NCI-H2081 (cell line): ENCODE measurements at regions not wholly inside any gene's neighbourhood (a gene's known extent, or its start where the extent isn't known, plus 50 kb on each side); places are given as distances from the start of the nearest gene placed in this dataset.

ENCODE experiments used
- DNase-seq, 2 experiments: peaks; one replicate each; lab custom pipeline; 2025; lab: John Stamatoyannopoulos, UW

DNA sequence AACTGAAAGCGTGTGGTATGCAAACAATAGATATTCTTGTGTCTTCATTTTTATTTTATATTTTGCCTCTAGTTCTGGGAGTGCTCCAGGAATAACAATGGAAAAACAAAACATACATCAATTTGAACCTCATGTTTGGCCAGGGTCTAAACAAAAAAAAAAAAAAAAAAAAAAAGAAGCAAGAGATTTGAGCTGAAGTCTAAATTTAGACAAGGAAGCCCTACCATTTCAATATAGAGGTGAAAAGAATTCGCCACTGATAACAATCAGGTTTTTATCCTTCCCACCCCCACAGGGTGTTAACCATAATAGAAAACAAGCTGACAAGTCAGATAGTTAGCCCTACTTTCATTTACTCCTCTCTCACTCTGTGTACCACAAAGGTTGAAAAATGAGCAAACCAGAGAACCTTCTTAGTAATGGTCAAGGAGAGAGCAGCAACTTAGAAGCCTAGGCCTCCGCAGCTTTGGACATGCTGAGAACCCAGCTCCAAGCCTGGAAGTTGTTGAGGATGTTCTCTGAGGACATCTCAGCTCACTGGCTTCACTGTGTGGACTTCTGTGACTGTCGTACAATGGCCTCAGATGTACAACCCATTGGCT lies 118.2 kb upstream of the HMHB1 start:
- no peak for DNase-seq

DNA sequence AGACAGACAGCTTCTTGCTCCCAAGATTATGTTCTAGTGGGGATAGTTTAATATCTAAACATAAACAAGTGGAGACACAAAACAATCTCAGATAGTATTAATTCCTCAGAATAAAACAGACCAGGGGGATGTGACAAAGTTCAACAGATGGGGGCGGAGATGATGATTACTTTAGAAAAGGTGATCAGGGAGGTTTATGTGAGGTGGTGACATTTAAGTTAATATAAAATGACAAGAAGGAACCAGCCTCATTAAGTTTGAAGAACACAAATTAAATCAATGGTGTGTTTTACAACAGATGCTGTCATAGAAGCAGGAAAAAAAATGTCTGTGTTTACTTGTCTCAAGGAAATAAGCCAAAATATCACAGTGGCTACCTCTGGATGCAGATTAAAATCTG lies 119.6 kb upstream of the HMHB1 start:
- no peak for DNase-seq

DNA sequence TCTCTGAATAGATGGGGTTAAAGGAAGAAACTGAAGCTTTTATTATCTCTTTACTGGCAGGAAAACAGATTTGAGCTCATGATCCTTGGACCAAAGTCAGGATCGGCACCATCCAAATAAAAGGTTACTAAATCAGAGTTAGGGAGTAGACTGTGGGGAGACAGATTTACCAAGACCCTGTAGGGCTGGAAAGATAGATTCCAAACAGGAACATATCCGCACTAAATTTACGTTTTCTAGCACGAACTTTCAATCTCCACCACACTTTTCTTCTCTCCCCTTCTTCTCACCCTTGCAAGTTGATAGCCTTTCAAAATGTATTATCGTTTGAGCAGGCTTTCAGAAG lies 120.0 kb upstream of the HMHB1 start:
- no peak for DNase-seq

DNA sequence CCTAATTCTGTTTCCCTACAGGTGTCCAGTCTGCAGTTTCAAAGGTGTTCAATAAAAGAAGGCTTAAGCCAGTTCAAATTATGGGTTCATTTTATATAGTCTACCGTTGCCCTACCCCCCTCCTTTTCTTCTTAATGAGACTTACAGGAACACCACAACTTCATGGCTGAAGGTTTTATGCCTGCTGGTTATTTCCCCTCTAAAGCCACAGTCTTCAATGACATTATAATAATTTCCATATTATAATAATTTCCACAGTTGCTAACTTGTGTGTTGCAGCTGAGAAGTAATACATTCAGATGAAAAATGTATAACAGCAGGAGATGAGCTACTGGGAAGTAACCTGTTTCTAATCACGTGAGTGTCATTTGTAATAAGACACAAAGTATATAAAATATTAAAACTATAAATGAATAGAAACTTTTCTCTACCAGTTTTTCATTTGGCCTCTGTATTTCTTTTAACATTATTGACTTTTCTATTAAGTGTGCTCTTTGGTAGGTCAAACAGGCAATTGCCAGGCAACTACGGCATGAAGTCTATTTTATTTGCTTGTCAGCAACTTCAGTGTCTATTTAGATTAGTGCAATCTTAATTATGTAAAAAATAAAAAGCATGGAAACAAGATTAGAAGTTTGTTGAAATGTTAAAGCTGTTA lies 120.5 kb upstream of the HMHB1 start:
- DNase-seq = no peak

DNA sequence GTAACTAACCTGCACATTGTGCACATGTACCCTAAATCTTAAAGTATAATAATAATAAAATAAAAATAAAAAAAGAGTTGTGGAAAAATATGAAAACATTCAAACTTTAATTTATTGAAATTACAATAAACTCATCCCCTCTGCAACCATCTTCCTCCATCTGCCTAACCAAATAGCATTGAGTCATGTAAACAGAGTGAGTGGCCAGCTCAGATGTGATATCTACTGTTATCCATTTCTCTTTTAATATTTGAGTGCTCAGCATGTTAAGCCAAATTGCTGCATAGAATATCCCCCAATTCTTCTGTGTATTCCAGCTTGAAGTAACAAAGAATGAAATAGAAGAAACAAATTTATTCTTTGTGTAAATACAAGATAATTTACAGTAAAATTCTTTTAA lies 124.4 kb upstream of the HMHB1 start:
- DNase-seq = no peak

DNA sequence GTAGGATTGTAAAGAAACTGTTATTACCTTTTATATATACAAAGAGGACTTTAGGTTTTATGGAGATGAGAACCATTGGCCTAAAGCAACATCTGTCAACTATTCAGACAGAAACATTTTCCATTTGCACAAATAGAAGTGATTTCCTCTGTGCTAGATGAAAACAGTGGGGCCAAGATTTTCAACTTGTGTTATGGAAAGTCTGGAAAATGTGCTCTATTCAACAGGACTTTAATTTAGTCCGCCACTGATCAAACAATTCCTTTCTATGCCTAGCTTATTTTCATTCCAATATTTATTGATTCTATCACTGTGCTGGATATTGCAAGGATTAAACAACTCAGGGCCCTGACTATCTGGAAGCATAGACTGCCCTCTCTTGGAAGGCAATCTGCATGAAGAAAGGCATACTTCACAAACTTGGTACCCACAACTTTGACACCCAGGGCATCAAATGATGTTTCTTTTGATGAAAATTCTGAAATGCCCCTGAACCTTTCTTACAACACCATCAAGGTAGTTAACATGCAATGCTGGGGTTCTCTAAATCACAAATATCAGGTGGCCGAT lies 126.6 kb upstream of the HMHB1 start:
- no peak for DNase-seq

DNA sequence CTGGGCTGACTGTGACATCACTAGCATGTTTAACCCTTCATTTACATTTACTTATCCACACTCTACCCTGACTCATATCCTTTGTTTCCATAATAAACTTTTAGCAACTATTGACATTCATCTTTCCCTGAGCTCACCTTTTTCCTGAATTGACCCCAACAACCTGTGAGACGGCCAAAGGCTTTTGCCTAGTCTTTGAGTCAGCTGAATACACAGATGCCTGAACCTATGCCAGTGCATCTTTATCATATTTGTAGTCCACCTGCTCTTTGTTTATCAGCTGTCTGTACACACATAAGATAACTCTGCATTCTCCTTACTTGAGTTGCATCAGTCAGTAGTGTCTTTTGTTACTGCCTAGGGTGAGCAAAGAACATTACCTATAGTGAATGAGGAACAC lies 128.5 kb upstream of the HMHB1 start:
- no peak for DNase-seq

DNA sequence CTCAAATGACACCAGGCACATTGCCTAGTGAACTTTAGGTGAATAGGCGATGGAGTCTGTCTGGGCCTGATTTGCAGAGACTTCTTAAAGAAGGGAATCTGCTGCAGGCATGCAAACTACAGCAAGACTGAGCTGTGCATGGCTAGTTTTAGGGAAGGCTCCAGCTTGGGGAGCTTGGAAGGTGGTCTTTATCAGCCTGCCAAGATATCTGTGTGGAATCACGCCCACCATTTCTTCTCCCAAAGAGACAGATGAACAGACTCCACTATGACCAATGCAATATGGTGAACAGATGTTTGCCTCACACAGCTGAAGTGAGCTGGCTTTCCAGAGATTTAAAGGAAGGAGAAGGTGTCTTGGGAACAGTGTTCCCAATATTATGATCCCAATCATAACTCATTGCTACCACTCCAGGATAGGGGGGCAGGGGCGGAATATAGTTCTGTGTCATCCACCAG lies 129.0 kb upstream of the HMHB1 start:
- no peak for DNase-seq

DNA sequence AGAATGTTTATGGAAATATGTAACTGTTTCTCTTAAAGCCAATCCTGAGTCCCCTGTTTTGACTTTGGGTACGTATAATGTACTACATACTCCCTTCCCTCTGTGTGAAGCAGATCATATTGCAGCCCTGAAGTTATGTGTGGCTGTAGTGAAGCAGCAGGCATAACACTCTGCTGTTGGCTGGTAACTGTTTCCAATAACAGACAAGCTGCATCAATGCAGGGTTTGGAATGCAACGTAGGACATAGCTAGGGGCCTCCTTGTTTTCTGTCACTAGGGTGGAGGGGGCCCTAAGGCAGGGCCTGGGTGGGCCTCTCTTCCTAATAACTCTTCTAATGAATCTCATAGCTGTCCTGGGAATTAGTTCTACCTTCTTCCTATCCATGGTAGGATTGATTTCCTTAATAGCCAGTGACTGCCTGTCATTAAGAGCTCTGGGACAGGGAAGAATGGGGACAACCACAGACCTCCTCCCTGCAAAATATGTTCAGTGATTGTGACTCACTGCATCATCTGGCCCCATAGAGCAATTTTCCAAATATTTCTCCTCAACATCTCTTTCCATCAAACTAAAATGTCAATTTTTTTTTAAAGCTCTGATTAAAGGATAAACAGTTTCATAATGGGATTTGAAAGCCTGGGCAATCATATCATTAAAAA lies 129.6 kb upstream of the HMHB1 start:
- no peak for DNase-seq

DNA sequence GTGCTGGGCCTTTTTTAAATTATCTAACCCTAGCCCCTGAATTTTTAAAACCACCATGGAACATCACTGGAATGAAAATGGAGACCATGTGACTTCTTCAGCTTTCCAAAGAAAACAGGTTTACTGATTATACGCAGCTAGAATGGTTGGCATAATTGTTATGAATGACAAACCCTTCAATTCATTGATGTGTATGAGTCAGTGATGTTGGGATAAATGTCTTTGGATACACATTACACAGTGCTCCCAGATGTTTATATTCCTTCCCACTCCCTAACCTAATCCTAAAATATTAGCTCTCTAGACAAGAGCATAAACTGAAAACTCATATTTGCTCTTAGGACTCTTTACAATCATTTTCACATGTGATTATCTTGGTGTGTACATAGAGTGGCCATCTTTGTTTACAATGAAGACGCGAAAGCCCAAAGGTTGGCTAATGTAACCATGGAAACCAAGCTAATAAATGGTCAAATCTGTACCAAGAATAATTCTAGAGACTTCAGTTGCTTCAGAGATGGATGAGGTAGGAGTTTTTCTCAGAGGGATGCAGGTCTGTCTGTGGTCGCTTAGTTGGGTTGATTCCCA lies 131.2 kb upstream of the HMHB1 start:
- DNase-seq = no peak

DNA sequence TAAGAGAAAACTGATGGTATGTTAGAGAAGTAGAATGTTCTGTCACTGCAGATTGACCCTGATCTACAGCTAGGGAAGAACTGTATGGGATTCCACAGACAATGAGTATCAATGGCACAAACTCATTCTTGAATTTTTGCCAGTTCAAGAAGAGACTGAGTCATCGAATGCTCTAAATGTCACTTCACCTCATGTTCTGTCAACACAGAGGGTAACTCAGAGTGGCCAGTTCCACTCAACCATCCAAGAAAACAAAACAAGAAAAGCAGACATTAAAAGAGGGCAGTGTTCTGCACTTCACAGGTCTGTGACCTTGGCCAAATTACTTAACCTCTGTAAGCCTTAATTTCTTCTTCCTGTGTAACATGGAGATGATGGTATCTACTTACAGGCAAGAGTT lies 132.2 kb upstream of the HMHB1 start:
- no peak for DNase-seq

DNA sequence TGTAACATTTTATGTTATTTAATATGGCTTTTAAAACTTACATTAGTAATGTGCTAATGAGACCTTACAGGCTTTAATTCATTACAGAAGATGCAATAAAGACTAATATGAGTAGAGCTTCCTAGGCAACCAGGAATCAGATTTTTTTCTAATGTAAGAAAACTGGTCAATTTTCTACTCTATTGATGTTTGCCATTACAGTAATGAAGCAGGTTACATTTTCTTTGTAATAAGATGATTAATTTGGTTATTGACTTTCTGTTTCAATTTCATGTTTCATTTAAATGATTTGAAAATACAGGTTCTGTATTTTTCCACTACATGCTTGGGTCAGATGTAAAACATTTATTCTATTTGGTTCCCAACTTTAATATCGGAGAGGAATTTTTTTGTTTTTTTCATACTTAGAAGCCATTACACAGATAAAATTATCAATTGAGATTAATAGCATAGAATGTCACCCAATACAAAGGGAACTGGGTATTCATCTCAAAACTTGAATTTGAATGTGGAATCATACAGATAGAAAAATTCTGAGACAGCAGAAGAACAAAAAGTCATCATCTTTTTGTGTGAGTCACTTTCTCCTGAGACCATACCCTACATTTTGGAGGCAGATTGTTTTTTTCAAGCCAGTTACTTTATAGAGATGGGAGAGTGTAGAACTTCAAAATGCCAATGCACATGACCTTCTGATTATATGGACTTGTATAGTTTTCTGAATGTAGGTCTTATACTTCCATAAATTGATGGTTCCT lies 133.6 kb upstream of the HMHB1 start:
- no peak for DNase-seq

DNA sequence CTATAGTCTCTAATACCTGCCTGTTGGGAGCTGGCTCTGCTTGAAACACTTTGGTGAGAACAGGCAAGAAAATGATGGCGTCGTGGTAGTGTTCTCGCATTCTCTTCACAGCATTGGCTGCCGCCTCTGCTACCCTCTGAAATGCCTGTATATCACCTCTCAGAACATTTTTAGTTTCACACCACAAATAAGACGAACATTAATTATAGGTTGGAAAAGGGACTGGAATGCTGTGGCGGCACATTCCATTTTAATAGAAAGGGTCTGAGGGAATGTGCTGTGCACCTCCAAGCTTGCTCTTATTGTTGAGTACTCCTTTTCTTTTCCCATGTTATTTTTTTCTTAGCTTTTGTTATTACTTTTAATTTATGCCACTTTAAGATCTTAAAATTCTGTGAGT lies 134.6 kb upstream of the HMHB1 start:
- DNase-seq = no peak

DNA sequence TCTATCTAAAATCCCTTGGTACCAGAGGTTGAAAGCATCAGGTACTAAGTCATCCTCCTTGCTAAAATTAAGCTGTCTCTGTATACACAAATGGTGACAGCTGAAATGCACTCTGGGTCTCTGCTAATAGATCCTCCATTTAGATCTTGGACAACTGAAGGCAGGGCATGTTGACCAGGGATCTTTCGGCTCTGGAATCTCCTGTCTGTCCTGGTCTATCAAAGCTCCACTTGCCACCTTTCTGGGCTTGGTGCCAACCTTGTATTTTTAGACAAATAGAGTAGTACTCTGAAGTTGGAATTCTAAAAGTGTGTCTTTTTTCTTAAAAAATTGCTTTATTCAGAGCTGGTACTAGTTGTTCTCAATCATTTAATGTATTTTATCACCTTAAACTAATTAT lies 135.2 kb upstream of the HMHB1 start:
- DNase-seq = peak in 1 of 2 experiments; percentile 1

DNA sequence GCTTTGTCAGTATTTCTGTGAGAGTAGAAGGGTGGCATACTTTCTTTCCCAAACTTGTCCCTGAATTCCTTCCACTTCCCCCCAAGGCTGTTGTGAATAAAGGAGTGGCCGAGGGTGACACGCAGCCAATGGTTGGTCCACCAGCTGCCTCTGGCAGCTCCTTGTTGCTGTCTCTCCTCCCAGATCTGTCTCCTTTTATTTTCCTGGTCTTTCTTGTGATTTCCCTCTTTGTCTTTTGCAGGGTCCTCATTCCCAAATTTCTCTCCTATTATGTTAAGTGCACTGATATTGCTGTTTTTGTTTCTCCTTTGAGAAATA lies 137.5 kb upstream of the HMHB1 start:
- no peak for DNase-seq

DNA sequence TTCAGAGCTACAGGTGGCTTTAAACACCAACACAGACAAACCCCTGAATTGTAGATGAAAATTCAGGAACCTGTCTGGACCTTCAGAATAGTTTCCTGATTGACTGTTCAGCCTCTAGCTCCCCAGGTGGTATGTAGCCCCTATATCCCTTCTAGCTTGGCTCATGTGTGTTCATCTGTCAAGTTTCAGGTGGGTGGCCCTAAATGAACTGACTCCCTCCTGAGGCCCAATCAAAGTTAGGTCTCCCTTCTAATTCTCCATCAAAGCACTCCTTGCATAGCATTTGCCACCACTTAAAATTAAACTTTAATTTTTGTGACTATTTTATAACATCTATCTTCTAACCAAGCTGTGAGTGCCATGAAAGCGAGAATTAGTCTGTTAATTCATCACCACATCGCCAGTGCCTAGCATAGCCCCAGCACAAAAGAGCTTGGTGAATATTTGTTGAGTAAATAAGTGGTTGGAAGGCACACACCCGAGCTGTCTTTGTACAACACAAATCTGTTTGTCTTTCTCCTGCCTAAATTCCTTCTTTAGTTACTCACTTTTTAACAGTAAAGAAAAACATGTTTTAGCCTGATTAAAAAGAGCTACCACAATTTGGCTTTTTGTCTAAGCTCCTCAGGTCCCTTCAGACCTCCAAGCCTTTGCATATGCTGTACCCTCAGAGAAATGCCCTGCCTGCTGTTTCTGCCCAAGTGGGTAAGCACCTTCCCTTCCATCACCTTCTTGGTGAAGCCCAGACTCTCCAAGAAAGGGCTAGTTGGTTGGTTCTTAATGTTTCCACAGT lies 138.1 kb upstream of the HMHB1 start:
- peak; percentile 5 to 45 for DNase-seq

DNA sequence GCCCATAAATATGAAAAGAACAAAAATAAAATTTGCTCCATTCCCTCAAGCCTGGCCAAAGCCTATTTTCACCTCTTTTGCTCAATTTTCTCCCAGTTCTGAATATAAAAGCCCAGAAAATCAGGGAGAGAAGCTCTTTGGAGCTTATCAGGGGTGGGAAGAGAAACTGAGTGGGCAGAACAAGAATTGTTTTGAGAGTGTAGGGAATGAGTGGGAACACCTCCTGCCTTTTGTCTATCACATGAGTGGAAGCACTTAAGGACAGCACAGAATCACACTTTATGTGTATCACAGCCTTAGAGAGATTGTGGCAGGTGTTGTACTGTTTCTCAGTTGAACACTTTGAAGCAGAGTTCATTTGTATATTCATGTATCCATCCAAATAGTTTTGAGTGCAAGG lies 139.2 kb upstream of the HMHB1 start:
- DNase-seq = no peak

DNA sequence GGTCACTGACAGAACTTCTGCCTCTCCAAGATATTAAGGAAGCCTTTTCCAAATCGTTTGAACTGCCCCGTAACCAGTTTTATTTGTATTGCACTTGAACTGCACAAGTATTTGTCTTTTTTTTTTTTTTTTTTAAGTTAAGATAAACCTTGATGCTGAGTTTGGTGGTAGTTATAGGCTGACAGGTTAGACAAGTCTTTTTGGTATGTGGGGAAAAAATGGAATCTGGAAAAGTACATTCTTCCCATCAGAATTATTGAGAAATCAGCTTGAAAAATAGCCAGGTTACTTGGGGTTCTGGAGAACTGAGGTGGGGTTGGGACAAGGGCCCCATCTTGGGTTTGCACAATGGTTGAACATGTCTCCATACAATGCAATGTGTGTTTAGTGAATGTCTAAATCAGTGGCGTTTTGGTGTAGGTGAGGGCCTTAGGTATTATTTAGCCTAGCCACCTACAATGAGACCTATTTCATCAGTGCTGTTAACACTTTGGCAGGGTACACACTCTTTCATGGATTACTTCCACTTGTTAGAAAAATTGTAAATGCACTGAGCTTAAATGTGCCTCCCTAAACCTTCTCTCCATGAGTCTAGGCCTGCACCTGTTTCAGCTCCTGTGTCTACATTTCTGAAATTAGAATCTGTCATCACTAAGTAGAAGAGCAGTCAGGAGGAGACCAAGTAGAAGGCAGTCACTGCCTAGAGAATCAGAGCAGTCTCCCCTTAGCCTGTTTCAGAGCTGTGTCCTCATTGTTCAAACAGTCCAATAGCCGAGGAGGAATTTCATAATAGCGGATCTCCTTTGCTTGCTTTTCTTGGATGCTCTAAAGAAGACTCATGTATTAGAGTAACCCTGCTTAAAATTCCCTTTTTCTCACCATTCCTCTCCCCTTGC lies 140.0 kb upstream of the HMHB1 start:
- DNase-seq = no peak

DNA sequence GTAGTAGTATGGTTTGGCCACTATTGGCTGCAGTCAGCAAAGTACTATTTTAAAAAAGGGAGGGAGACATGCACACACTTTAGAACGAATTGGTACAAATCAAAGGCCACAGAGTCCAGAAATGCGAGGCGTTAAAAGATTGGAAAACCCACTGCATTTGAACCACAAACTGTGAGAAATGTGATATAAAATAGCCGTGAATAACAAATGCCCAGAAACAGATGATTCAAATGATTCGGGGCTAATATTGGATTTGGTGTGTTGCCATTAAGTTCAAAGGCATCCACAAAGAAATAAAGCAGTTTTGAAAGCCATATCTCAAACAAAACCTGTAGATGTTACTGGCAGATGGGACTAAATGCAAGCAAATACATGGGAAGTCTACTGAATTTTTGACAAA lies 140.9 kb upstream of the HMHB1 start:
- no peak for DNase-seq

DNA sequence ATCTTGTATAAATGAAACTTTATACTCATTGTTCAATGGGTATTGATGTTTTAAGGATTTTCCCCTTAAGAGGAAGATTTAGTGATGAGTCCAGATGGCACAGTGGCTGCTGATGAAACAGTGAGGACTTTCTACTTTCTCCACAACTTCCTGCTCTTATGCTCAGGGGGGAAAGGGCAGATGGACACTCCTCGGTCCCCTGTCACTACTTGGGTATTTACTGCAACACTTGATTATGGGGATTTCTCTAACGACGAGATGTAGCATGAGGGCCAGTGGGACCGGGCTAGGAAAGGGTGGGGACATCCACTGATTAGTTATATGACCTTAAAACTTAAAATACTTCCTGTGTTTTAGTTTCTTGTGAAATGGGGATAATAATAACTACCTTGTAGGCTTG lies 146.1 kb upstream of the HMHB1 start:
- no peak for DNase-seq

DNA sequence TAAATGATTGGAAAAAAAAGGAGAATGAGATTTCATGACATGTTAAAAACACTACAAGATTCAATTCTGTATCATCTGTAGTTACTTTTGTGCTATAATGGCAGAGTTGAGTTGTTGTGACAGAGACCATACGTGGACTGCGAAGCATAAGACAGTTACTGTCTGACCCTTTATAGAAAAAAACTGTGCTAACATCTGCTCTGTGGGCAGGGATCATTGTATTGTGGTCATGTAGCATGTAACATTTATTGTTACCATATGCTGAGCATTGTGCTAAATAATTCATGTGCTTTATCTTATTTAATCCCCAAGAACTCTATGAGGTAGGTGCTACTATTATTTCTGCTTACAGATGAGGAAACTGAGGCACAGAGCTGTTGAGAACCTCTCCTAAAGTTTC lies 147.3 kb upstream of the HMHB1 start:
- no peak for DNase-seq
